ENCODE measurements at regions not wholly inside any gene's neighbourhood (a gene's known extent, or its start where the extent isn't known, plus 50 kb on each side); places are given as distances from the start of the nearest gene placed in this dataset.
"Not testable (repeated sequence)": the region's sequence is repeated elsewhere in the genome, so short reads cannot be mapped to it uniquely, and the experiment has no call there.

DNA sequence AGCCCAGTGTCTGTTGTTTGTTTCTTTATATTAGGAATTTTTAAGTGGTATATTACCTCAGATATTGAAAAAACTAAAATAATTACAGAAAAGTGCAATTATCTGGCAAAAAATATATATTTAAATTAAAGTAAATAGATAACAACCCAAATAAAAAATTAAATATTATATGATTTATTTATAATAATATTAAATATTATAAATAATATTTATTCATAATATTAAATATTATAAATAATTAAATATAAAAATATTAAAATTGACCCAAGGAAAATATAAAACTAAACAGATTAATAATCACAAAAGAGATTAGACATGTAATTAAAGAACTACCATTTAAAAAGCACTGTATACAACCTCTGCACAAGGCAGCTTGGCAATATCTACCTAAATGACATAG, 331.9 kb upstream of the POGK start:
- DNase-seq, result no peak

DNA sequence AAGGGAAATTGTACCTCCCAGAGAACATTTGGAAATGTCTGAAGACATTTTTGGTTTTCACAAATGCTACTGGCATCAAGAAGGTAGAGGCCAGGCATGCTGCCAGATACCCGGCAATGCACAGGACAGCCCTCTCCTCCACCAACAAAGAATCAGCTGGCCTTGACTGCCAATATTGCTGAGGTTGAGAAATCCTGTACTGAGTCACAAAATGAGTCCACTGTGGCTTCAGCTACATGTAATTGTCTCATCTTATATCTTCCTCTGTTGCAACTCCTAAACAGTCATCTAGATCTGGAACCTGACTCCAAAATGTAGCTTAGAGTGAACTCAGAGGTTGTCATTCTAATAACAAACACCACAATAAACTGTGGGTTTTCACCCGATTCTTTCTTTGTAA, 327.5 kb upstream of the POGK start:
- DNase-seq, result no peak

DNA sequence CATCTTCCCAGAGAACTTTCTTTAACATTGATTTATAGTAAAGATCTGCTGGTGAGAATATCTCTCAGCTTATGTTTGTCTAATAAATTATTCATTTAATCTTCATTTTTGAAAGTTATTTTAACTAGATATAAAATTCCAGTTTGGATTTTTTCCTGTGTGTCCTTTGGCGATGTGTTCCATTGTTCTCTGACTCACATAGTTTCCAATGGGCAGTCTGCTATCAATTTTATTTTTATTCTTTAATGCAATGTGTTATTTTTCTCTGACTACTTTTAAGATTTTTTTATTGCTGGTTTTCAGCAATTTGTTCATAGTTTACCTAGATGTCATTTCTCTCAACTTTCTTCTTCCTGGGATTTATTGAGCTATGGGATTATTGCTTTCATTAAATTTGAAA, 325.2 kb upstream of the POGK start:
- DNase-seq, result no peak

DNA sequence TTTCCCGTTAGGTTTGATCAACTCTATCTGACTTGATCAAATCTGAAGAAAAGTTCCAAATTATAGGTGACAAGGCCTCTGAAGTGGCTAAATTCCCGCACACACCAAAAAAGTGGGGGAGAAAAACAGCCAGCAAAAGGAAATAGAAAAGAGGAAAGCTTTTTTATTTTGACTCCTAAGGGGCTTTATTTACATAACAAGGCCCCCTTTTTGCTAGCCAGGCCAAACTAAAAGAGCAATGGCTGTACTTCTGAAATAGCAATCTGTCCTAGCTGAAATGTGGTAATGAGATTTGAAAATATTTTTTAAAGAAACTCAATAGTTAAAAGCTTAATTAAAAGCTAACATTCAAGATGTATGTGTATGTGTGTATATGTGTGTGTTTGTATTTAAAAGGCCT, 311.5 kb upstream of the POGK start:
- no peak for DNase-seq

DNA sequence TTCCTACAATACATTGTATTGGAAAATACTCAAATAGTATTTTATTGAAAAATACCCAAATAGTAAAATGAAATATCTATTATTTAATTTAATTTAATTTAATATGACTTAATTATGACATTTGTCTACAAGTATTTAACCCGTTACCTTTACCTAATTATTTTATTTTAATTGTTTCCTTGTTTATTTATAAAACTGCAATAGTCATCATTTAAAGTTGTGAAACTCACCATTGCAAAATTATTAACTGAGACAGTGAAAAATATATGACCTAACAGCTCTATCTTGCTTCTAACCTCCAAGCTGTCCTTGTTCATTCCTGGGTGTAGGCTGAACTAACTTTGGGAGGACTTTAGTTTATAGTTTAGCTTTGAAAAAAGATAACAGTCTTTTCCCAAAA, 300.6 kb upstream of the POGK start:
- DNase-seq, result no peak

DNA sequence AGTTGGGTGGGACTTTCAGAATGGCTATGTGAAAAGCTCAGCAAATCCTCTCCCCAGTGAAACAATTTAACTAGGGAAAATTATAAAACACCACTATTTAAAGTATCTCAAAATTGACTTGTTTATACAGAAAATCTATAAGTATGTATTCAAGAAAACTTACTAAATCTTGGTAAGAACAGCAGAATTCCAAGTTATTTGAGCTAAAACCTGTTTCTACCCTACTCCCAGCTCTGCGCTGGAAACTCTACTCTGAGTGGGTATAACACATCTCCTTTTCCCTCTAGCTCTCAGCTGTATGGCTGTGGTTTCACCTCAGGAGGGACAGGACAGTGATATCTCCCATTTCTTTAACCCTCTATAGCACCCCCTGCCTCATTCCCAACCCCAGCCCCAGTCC, 295.2 kb upstream of the POGK start:
- no peak for DNase-seq

DNA sequence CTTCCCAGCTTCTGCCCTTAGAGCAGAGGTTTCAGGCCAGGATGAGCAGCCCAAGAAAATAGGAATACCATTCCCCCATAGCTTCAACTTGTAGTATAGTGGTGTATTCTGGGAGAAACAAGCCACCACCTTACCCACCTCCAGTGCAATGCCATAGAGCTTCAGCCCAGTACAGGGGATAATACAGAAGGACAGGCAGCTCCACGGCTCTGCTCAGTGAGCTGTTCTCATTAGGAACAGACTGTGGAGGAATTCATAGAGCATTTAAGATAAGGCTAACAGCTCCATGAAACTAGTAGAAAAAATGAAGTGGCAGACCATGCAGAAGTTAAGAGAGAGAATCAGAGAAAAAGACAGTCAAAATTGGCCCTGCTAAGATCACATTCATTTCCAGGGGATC, 294.7 kb upstream of the POGK start:
- DNase-seq, result no peak

DNA sequence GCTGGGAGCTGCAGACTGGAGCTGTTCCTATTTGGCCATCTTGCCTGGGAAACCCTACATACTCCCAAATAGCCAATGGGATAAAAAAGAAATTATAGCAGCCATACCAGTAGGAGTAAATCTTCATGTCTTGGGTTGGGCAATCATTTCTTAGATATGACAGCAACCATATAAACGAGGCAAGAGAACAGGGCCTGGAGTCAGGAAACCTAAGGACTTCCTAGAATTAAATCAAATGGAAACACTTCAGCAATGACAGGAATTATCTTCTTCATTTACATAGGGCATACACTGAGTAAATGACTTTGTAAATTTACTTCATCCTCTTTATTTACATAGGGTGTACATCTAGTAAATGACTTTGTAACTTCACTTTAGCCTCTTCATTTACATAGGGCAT, 286.6 kb upstream of the POGK start:
- DNase-seq, result no peak

DNA sequence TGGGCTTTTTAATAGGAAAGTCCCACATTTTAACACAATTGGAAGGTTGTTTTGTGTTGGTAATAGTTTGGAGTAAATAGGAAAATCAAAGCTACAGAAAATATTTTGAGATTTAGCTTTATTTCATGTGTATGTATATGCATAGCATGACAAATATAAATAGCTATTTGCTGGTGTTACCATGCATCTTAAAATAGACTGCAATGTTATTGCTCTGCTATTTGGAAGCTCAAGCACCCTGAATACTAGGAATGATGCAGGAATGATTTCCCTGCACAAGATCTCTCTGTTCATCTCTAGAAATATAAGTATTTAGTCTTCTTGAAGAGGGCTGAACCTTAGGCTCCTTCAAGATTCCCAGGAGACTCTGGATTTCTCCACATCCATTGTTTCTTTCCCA, 268.3 kb upstream of the POGK start:
- DNase-seq, result no peak

DNA sequence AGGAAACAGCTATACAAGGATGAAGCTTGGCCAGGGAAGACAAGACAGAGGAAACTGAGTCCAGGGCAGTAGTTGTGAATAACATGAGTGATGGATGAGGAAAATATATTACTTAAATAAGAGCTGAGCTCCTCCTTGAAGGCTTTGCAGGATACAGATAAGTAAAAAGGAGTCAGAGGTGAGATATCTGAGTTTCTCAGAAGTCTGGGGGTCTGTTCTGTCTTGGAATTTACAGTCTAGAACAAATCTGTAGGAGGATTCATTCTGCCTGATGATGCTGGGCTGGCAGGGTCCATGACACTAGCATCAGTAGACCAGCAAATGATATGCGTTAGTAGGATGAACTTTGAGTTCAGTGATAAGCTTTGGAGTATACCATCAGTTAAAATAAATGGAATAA, 266.1 kb upstream of the POGK start:
- DNase-seq, result no peak

DNA sequence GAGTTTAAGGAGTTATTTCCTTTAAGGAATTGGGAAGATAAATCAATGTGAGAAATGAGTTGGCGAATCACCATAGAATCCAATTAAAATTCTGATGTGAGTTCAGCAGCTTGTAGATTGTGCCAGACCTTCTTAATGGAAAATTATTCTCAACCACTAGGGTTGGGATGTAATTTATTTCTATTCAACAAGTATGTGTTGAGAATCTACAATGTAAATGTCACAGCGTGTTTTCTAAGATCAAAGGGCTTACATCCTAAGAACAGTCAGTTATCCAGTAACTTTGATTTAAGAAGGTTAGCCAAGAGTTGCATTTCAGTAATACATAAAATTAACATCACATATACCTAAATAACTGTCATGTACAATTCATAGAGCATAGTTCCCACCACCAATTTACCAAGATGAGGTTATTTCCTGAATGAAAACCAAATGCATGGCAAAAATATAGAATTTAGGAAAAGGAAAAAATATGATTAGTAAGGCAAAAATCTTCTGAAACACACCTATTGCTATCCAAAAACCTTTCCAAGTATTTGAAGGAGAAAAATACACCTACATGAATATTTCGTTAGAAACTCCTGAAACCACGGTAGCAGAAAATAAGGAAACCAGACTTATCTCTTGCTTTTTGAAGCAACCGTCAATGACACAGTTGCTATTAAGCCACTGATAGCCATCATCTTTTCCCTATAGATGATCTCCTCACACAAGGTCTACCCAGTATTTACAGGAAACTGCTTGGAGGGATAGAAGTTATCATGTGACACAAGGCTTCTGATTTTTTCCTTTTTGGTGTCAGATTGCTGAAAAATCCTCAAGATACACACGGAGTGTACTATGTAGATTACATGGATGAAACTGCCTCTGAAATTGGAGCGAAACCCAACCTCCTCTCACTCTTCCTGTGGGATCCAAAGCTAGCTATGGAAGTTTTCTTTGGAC, 259.4 kb upstream of the POGK start:
- no peak for DNase-seq

DNA sequence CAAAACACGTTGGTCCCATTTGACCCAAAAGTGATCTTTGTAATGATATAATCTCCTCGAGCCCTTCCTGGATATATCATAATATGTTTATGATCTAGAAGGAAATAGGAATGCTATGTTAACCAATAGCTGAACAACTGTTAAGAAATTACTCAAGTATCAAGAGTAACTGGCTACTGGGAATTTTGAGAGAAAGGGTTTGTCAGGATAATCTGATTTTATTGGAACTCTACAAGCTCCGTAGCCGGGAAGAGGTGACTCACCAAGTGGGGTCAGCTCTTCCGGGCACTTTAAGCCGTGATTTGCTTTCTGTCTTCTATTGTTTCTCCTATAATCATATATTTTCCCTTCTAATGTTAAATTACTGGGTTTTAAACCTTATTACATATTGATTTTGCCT, 250.5 kb upstream of the POGK start:
- DNase-seq, result no peak

DNA sequence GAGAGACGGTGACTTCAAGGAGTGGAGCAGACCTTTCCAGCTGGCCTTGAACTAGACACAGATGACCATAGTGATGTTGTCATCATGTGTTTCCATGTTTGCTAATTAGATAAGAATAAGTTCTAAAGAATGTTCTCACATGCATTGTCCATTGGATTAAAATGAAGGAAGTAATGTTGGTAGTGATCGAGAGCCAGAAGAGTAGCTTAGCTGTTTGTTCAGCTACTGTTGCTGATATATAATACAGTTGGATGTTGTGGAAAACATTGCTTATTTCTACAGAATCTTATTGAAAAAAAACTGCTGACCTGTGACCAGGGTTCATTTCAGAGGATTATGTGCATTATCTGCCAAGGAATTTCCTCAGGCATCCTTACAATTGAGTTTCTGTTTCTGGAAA, 249.1 kb upstream of the POGK start:
- no peak for DNase-seq

DNA sequence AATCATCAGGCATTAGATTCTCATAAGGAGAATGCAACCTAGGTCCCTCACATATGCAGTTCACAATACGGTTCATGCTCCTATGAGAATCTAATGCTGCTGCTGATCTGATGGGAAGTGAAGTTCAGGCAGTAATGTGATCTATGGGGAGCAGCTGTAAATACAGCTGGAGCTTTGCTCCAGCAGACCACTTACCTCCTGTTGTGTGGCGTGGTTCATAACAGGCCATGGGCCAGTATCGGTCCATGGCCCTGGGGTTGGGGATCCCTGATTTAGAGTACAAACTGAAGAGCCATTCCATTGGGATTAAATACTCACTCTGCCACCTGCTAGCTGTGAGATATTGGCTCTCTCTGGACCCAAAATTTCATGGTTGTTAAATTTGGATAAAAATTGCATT, 244.6 kb upstream of the POGK start:
- DNase-seq, result no peak

DNA sequence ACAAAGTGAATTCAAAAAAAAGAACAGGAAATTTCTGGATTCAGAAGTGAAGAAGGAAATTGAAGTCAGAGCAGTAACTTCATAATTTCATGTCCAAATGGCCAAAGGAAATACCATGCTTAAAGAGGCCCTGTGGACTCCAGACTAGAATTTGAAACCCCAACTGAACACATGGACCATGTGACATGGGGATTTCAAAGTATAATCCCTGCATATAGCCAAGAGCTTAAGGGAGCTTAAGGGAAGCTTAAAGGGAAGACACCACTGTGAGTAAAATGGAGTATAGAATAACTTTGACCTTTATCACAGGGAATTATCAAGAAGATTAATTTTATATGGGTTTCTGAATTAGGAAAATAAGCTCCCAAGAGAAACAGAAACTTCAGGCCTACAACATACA, 241.8 kb upstream of the POGK start:
- DNase-seq, result no peak

DNA sequence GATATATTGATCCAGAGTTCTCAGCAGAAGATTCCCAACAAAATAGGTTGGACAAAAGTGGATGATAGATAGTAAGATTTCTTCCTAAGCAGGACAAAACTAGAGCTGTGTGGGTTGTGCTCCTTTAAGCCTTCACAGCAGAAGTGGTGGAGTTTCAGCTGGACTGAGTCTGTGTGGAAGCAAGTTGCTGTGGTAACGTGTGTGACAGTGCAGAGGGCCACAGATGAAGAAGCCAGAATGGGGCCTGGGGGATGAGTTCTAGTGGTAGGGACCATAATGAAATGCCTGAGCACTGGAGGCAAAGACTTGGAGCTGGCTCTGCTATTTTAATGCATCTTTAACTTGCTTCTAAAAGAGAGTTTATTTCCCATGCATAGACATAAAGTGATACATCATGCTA, 238.7 kb upstream of the POGK start:
- no peak for DNase-seq

DNA sequence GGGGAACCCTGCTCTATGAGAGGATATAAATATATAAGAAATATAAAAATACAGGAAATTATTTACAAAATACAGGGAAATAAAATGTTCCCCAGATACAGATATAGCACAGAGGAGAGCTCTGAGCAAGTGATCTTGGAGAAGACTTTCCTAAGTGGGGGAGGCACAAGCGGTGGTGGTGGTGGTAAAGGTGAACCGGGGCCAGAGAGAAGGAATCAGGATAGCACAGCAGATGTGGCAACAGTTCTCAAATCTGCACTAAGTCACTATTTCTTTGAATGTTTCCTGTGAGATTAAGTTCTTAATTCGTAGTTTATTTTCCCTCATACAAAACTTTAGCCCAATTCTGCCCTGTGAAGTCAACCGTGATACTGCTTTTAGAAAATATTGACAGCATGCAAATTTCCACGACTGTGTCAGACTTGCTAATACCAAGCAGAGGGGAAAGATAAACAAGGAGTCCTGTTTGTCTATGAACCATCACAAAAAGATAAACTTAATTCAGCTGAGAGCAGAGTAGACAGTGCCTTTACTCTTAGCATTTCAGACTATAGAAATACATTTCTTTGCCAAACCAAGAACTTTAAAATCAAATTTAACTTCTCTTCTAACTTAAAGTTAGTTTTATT, 237.5 kb upstream of the POGK start:
- no peak for DNase-seq

DNA sequence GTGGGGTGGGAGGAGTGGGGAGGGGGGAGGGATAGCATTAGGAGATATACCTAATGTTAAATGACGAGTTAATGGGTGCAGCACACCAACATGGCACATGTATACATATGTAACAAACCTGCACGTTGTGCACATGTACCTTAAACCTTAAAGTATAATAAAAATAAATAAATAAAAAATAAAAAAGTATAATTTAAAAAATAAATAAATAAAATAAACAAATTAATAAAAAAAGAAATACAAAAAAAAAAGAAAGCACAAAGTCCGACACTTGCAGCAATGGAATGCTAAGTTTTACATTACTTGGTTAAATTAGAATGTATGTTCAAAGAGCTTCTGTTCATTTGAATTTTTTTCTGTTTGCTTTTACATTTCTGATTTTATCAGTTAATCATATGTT, 236.5 kb upstream of the POGK start:
- DNase-seq, result not testable (repeated sequence)

DNA sequence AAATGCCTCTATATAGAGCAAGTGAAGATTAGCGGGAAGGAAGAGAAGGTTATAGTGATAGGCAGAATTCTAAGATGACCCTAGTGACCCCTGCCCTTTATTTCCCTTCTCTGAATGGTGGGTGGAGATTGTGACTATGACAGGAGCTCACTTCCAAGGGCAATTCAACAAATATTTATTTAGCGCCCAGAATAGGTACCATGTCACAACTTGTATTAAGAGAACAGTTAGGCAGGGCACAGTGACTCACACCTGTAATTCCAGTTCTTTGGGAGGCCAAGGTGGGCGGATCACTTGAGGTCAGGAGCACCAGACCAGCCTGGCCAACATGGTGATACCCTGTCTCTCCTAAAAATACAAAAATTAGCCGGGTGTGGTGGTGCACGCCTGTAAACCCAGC, 236.0 kb upstream of the POGK start:
- no peak for DNase-seq

DNA sequence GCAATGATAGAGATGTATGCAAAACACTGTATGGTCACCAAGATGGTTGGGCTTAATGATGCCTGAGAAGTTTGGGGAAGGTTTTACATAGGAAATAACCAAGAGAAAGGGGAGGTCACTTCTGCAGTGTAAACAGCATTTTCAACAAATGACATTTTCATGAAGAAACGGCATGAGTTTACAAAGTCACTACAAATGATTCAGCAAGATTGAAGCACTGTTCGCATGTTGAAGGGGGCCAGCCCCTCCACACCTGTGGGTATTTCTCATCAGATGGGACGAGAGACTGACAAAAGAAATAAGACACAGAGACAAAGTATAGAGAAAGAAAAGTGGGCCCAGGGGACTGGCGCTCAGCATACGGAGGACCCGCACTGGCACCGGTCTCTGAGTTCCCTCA, 234.1 kb upstream of the POGK start:
- DNase-seq, result no peak

DNA sequence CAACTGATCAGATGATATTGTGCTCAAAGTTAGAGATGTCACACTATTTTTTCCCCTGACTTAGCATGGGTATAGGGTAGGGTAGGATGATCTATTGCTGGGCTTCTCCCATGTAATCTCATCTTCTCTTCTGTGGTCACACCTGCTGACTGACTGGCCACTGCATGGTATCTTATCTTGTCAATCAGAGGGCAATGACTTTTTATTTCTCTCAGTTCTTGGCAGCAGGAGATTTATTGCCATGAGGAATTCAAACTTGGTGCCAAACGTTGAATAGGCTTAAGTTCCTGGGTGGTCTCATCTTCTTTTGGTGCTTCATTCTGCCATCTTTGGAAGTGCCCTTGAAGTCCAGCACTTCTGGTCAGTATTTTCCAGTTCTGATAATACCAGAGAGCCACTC, 226.4 kb upstream of the POGK start:
- no peak for DNase-seq

DNA sequence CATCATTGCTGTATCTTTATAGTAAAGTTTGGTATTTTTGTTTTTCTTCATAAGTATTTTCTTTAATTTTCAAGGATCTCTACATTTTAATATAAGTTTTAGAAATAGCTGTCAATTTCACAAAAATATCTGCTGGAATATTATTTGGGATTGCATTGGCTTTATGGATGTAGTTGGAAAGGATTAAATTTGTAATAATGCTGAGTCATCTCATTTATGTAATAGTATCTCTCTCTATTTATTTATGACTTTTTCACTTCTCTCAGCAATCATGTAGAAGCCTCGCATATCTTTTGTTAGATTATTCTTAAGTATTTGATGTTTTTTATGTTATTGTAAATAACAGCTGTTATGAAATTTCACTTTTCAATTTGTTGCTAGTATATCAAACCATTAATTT, 223.1 kb upstream of the POGK start:
- no peak for DNase-seq

DNA sequence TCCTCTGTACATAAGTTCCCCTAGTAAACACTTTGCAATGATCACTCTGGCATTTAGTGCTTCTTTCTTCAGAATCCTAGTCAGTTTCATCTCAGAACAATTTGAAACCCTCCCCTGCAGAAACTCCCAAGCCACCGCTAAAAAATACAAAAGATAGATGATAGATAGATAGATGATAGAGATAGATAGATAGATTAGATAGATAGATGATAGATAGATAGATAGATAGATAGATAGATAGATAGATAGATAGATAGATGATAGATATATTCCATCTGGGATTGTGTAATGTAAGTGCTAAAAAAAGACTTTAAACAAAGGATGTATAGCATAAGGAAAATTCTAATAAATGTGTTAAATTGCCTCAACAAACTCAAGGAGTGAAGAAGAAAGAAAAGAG, 212.6 kb upstream of the POGK start:
- DNase-seq, result no peak

DNA sequence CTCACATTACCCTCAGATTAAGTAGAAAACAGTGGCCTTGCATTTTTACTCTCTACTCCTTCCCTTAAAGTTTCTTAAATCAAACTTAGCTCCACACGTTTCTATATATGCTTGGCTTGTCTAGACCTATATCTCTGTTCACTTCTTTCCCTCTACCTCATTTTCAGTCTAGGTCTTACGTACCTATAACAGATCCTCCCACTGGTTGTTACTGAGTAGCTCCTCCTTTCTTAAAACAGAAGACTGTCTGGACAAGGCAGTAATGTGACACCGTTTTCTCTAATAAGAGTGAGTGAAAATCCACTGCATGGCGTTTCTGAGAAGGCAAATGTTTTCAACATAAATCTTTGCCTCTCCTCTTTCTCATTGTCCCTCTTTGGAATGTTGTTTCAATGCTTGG, 211.7 kb upstream of the POGK start:
- DNase-seq, result no peak

DNA sequence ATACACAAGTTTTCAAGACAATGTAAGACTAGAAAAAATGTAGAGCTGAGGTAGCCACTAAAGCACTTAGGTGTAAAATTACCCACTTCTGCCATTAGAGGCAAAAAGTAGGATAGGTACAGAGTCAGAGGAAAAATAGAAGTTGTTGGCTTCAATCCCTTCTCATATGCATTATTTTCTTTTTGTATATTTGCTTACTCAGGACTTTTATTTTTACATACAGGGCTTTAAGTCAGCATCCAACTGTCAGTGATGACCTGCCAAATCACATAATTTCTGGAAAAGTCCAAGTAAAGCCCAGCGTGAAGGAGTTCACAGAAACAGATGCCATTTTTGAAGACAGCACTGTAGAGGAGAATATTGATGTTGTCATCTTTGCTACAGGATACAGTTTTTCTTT, 211.0 kb upstream of the POGK start:
- DNase-seq, result no peak
